Right kidney (tissue), 1 donor: ENCODE measurements at regions not wholly inside any gene's neighbourhood (a gene's known extent, or its start where the extent isn't known, plus 50 kb on each side); places are given as distances from the start of the nearest gene placed in this dataset.

Experiments
- DNase-seq: peaks from one replicate; pipeline ENCODE4 v3.0.0-alpha.2; 2016

DNA sequence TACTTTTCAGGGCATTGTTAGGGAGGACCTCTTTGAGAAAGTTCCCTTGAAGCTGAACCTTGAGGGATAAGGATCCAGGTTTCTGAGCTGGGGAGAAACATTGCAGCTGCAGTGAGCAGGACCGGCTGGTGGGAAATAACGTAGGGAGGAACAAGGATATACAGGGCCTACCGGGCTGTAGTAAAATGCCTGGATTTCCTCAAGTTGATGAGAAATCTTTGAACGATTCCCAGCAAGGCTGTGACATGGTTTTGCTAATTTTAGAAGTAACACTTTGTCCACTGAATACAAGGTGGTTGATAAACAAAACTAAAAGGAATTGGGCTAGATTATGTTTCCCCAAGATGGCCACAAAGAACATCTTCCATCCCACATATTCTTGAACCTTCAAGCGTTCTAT is 137.0 kb upstream of the AGBL1 start:
- DNase-seq, result no peak

DNA sequence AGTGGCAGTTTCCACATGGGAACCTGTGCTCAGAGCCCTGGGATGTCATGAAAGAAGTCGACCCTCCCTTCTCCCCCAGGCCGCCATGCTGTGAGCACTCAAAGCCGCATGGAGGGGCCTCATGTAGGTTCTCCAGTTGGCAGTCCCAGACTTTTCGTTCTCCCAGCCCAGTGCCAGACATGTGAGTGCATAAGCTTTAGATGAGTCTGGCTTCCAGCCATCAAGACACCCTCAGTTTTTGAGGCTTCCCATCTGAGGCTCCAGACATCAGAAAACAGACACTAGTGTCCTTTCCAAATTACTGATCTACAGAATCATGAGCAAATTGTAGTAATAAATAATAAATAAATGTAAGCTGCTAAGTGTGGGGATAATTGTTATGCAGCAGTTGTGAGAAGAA is 136.5 kb upstream of the AGBL1 start:
- DNase-seq, result no peak

DNA sequence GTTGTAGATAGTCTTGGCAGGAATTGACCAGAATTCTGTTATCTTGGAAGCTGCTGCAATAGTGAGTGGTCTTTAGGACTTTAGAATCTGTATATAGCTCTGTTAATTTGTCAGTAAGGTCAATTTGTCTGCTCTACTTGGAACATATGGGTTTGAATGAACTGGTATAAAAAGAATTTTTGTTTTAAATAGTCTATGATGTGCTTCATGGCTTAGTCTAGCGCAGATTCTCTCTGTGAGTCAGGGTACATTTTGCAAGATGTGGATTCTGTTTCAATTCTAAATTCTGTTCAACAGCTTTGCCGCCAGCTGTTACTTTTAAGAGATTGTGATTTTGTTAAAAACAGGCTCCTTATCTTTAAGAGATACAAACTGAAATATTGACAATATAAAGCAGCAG is 135.9 kb upstream of the AGBL1 start:
- no peak for DNase-seq

DNA sequence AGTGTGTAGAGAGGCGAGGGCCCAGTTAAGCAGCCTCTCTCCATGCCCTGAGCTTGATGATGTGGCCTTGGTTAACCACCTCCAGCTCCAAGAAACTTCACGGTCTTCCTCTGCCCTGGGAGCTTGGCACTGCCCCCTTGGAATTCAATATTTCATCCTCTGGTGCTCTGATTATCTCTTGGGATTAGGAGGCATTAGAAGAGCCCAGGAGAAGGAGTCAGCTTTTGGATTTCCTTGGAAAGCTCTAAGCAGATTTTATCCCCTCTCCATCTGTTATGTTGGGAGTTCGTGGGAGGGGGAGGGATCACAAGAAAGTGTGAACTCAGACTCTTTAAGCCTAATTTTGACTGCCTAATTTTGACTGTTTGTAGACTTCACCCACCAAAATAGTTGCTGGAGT is 132.7 kb upstream of the AGBL1 start:
- no peak for DNase-seq

DNA sequence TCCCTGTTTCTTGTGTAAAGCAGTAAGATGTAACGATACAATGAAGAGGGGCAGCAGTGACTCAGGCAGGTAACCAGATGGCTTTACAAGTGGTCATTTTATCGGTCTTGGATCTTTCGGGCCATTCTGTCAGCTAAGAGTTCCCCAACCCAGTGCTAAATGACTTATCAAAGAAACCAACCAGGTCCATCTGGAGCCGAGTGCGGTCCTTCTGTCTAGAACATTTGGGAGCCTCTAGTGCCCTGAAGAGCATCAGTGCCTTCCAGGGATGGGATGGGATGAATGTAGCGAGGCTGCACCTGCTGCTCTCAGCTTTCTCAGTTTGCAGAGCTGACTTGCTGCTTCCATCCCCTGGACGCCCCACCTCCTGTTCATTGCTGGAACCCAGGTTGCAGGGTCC is 131.7 kb upstream of the AGBL1 start:
- DNase-seq, result no peak

DNA sequence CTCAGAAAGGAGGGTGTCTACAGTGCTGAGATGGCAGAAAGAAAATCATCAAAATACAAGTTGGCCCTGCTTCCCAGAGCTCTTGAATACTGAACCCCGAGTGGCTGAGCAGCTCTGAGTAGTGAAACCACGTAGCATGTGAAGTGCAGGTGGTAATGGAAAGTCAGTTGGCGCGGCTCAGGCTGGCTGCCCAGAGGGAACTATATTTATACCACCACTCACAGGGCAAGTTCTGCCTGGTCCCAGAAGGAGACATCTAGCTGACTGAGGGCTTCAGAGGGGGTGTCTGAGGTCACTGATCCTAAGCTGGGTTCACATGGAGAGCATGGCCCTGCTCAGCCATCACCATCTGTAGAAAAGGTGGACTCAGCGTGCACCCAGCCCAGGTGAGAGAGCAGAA is 129.6 kb upstream of the AGBL1 start:
- DNase-seq, result no peak

DNA sequence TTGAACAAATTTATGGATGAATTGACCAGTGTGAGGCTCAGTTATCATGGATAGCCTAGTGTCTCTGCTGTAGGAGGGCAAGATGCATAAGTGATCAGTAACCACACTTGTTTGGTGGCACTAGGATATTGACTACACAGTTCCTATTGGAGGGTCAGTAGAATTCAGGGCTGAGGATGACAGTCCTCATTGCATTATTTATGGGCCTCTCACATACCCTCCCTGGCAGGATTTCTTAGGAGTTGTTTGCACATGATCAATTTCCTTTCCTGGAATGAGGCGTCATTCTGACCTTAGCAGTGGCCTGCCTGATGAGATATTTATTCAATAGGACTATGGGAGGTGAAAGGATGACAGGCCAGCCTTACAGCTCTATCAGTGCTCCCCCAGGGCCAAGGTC is 125.1 kb upstream of the AGBL1 start:
- no peak for DNase-seq

DNA sequence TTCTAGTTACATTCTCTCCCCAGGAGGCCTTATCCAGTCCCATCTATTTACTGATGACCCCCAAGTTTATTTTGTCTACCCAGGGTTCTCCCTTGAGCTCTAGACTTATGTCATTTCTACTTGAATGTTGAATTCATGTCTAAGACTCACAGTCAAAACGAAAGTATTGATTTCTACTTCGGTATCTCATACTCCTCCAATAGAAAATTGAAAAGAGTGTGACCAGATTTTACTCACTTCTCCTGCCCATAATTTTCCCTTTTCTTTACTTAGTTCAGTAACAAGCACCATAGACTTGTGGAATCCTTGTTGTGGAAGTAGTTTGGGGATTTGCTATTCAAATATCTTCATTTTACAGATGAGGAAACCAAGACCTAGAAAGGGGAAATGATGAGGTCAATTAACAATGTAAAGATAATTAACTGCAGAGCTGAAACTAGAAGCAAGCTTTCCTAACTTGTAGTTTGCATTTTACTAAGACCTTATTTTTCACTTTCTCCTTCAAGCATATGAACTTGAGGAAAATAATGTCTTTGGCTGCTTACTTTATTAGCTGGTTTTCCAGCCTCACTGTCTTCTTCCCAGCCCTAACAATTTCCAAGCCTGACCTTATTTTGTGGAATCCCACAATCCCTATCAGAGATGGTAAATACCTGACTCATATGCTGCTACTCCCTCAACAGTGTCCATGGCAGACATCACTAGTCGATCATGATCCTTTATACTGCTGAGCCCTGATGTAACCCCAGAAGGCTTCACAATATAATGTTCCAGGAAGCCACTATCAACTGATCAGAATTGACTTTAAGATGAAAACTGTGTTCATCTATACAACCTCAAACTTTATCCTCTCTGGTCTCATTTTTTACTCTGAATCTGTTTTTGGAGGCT is 123.9 kb upstream of the AGBL1 start:
- no peak for DNase-seq

DNA sequence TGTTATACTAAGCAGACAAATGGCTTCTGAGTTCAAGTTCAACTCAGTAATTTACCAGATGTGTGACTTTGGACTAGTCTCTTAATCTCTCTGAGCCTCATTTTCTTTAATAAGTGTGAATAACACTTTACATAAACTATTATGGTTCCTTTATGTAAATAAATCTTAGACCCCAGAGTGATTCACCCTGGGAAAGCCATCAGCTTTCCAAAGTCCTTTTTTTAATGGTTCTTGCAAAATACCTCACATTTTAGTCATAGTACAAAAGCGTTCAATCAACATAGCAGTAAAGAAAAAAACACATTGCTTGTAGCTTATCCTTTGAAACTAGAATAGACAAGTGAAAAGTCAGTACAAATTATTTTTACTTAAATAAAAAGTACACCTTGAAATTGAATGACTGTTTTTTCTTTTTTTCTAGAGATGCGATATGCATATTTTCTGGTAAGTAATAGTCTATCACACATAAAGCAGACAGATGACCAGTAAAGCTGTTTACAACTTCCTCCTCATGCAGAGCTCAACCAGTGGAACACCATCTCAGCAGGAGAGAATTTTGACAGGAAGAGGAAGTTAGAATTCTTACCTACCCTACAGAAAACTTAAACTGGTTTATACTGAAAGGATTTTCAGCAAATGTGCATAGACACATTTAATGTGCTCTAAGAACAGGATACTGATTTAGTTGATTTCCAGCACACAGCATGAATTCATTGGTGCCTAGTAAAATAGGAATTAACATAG is 123.0 kb upstream of the AGBL1 start:
- no peak for DNase-seq

DNA sequence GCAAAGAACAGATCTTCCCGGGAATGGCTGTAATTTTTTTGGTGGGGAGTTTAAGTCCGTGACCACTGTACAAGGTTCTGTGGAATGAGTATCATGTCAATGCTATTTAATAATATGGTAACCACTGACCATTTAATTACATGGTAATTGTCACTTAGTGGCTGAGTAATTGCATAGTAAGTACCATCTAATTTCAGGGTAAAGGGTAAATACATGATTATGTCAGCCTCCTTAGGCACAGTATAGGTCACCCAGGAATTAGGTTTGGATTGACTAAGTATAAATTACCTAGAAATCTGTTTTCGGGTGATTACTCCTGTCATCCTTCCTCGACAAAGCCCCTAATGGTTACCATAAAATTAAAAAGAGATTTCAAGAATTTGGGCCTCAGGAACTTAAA is 120.1 kb upstream of the AGBL1 start:
- no peak for DNase-seq

DNA sequence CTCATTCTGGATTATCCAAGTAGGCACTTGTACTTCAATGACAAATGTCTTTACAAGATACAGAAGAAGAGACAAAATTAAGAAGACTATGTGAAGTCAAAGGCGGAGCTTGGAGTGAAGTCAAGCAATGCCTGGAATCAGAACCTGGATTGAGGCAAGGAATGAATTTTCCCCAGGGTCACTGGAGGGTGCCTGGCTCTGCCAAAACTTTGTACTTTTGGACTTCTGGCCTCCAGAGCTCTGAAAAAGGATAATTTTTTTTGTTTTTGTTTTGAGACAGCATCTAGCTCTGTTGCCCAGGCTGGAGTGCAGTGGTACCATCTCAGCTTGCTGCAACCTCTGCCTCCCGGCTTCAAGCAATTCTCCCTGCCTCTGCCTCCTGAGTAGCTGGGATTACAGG is 119.3 kb upstream of the AGBL1 start:
- DNase-seq, result no peak

DNA sequence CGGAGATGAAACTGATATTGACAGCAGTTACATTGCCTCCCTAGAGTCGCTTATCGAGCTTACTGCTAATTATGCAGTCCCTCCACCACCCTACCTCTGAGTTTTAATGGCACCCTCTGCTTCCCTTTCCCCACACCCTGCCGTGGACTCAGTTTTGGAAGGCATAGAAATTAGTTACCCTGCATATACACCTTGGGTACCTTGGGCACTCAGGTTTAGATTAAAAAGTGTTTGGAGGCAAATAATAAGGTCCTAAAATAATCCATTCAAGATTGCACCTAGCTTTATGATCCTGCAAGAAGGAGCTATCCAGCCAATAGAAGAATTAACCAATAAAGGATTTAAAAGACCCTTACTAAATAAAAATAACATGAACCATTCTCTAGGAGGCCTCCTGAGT is 117.8 kb upstream of the AGBL1 start:
- DNase-seq, result no peak

DNA sequence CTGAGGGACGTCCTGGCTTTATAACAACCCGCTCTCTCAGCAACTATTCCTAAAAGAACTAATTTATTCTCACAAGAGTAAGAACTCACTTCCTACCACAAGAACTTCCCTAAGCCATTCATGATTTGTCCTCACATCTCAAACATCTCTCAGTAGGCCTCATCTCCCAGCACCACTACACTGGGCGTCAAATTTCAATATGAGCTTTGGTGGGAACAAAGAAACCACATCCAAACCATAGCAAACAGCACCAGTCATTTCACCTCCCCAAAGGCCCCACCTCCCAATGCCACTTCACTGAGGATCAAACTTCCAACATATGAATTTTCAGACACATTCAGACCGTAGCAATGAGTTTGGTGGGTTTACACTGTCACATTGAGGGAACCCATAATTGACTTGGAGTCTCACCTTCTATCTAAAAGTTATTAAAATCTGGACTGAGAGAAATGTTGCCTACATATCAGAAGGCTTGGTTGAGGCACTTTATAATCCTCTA is 116.4 kb upstream of the AGBL1 start:
- DNase-seq, result no peak

DNA sequence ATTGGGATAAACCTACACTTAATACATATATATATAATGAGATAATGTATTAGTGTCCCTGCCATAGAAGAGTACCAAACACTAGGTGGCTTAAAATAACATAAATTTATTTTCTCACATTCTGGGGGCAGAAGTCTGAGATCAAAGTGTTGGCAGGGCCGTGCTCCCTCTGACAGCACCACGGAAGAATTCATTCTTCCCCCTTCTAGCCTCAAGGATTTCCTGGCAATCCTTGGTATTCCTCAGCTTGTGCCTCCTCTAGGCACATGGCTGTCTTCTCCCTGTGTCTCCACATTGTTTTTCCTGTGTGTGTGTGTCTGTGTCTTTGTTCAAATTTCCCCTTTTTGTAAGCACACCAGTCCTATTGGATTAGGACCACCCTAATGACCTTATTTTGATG is 115.2 kb upstream of the AGBL1 start:
- DNase-seq, result no peak

DNA sequence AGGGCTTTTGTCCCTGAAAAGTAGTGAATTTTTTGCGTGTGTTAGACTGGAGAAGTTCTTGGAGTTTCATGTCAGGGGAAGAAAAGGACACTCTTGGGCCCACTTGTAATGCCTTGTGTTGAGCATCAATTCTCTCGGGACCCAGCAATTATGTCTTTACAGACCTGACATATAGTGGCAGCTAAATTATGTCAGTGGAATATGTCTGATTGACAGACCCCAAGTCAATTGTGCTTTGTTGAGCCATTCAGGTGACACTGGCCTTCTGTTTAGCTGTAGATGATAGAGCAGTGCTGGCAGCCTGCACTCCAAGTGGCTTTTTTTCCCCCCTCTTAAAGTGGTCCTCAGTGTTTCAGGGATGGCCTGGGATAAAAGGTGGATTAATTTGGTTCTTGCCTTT is 112.1 kb upstream of the AGBL1 start:
- DNase-seq, result no peak

DNA sequence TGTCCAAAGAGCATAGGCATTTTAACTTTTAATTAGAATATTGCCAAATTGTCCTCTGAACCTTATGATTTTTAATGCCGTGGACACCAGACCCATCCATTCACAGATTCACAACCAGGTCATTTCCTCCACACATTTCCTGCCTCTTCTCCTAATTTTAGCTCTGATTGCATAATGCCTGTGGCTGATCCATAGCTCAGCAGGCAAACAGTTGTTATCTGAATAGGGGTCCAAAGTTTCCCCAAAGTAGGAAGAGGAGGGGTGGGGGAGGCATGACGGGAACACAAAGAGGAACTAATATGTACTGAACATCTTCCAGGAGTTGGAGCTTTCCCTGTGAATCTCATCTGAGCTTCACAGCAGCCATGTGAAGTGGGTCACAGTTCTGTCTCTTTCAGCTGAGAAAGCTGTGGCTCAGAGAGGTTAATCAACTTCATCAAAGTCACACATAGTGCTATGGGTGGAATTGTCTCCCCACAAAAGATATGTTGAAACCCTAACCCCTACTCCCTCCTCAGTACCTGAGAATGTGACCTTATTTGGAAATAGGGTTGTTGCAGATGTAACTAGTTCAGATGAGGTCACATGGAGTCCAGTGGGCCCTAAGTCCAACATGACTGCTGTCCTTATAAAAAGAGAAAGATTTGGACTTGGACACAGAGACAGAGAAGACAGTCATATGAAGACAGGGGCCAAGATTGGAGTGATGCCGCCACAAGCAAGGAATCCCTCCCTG is 106.7 kb upstream of the AGBL1 start:
- DNase-seq, result no peak

DNA sequence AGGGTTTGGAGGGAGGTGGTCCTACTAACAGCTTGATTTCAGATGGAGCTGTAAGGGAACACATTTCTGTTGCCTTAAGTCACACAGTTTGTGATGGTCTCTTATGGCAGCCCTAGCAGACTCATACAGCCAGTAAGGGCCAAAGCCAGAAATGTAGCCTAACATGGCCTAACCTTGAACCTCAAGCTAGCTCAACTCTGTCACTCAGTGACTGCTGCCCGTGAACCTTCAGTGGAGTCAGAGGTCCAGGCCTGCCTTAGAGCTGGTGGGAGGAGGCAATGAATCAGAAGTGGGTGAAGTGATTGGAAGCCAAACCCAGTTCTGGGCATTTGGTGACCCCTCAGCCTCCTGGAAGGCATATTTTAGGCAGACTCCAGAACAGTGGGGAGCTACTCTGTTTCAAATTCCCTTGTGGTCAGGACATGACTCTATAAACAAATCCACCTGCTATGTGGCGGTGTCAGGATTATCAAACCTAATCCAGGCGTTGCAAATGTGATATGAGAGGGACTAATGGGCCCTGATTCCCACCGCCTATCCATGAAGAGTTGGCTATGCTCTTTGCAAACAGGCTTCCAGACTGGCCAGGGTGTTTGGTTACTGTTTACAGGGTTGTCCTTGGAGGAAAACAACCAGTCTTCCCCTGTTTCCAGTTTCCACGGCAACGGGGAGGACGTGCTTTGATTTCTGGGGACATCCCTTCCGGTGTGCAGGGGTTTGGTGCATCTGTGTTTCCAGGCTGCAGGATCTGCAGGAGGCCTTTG is 105.9 kb upstream of the AGBL1 start:
- no peak for DNase-seq

DNA sequence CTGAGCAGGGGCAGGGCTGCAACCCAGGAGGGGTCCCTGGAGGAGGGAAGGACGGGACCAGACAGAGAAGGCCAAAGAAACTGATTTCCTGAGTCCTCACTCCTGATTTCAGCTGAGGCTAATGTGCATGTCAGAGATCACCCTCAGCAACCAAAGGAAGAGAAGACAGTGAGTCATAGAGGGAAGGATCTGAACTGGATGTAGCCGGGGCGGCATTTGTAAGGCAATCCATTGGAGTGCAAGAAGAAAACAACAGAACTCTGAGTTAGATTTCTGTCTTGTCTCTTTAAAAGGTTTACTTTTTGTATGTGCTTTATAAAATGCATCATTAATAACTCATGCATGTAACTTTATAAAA is 105.3 kb upstream of the AGBL1 start:
- DNase-seq, result no peak

DNA sequence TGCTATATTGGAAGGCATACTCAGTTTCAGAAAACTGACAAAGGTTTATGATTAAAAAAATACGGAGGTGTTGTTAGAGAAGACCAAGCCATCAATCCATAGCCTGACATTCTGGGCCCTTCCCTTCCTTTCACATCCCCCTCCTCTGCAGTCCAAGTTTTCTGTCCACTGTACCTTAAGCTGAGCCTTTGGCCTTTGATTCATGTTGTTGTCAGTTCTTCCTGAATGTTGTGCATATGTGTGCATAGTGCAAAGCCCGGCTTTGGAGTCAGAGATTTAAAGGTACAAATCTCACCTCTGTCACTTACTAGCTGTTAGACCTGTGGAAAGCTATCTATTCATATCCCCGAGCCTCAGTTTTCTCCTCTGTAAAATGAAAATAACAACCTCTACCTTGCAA is 104.9 kb upstream of the AGBL1 start:
- no peak for DNase-seq

DNA sequence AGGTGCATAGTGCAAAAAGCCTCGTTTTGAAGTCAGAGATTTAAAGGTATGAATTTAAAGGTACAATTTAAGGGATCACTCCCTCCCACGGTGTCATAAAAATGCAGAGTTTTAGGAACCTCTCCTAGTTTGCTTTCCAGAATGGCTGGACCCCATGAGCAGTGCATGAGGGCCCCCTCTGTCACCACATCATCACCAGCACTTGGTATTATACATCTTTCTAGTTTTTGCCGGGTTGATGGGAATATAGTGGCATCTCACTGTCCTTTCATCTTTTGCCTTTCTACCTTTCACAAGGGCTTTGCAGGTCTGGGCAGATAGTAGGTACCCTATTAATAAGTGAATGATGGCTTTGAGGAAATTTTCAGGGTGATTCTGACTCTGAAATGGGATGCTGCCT is 103.6 kb upstream of the AGBL1 start:
- DNase-seq, result no peak

DNA sequence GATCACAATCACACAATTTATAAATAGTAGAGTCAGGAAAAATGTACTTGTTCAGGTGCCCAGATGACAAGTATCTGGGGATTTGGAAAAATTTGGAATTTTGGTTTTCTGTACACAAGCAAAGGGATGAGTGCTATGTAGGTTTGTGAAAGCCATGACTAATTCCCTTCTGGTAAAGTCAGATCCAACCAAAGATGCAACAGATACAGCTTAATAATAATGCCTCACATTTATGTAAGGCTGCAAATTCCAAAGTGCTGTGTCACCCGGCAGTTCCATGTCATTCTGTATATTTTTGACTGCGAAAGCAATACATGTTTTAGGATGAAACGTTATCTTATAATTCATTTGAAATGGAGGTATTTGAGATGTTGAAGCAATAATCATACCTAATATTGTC is 102.7 kb upstream of the AGBL1 start:
- DNase-seq, result no peak

DNA sequence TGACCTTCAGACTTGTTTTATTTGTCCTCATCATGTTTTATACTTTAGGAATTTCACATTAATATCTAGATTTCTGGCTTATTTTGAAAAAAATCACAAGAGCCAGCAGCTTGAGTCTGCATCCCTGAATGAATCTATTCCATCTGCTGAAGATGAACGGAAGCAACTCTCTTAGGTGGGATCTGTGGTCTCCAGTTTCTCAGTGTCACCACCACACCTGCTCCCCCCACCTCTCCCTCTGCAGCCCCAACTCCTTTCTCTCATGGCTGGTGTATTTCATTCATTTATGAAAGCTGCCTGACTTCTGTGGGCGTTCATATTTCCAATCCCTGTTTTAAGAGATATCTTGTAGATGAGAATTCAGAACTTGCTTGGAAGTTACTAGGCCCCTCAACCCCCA is 102.1 kb upstream of the AGBL1 start:
- DNase-seq, result no peak

DNA sequence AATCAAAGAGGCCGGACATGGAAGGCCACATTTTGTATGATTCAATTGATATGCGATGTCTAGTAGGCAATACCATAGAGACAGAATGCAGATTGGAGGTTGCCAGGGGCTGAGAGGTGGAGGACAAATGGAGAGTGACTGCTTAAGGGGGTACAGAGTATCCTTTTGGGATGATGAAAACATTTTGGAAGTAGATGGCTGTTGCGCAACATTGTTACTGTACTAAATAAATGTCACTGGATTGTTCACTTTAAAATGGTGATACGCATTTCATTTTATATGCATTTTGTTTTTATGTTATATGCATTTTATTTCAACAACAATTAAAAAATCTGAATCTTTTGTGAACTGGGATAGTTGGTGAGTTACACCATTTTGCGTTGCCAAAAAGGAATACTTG is 99.7 kb upstream of the AGBL1 start:
- DNase-seq, result no peak
